ENCODE measurements at regions not wholly inside any gene's neighbourhood (a gene's known extent, or its start where the extent isn't known, plus 50 kb on each side); places are given as distances from the start of the nearest gene placed in this dataset.

- no peaks in the 10 kb centered on the region for H3K9me3 ChIP-seq (ENCODE audit: control insufficient read depth, insufficient read depth, low read depth, low read length)
- no peaks in the 10 kb centered on the region for H3K27me3 ChIP-seq (ENCODE audit: control insufficient read depth, insufficient read depth, low read length)
- H3K4me2 ChIP-seq (ENCODE audit: extremely low read depth, insufficient read depth, low read length), result no peak overlapping the region
- no peak overlapping the region for H3K9ac ChIP-seq (ENCODE audit: insufficient read depth, low read length)
- H3K27ac ChIP-seq (ENCODE audit: insufficient read depth, low read length), result no peak overlapping the region
- TF ChIP-seq EZH2 (IDR thresholded peaks at IDR 0.05; ENCODE audit: low read length, missing control alignments) (no peak), CTCF (conservative IDR thresholded peaks at IDR 0.05 in 1 of 2, IDR thresholded peaks at IDR 0.05 in 1 of 2; ENCODE audit: low read depth in 1 of 2, low read length in 2 of 2) (no peak)
- no peaks in the 10 kb centered on the region for H4K20me1 ChIP-seq (ENCODE audit: control insufficient read depth, extremely low read depth, insufficient read depth, low read length)
- H3K79me2 ChIP-seq (ENCODE audit: control insufficient read depth, insufficient read depth, low read length), result no peaks in the 10 kb centered on the region
- no peak overlapping the region for H2AFZ ChIP-seq (ENCODE audit: low read length)
- no peaks in the 10 kb centered on the region for H3K36me3 ChIP-seq (ENCODE audit: control insufficient read depth, insufficient read depth, low read length)
- no peaks in the 10 kb centered on the region for H3K4me1 ChIP-seq (ENCODE audit: control insufficient read depth, extremely low read depth, insufficient read depth, low read length)
- H3K4me3 ChIP-seq (replicated peaks in 1 of 4; ENCODE audit: control extremely low read depth in 1 of 4, insufficient read depth in 1 of 4, low read depth in 3 of 4, low read length in 4 of 4), result no peak overlapping the region
- no peak for DNase-seq (ENCODE audit: low read depth in 2 of 2)
These were observed 253.3 kb upstream of the RGS18 start for GRCh38 chr1:191904991-191905390.

- H3K9me3 ChIP-seq (ENCODE audit: control insufficient read depth, insufficient read depth, low read depth, low read length), result no peaks in the 10 kb centered on the region
- H3K4me2 ChIP-seq (ENCODE audit: extremely low read depth, insufficient read depth, low read length), result no peak overlapping the region
- no peak overlapping the region for H2AFZ ChIP-seq (ENCODE audit: low read length)
- peak in 1 of 2 donors; percentile 11 for DNase-seq (ENCODE audit: low read depth in 2 of 2)
- no peak overlapping the region for H3K4me3 ChIP-seq (replicated peaks in 1 of 4; ENCODE audit: control extremely low read depth in 1 of 4, insufficient read depth in 1 of 4, low read depth in 3 of 4, low read length in 4 of 4)
- no peaks in the 10 kb centered on the region for H3K4me1 ChIP-seq (ENCODE audit: control insufficient read depth, extremely low read depth, insufficient read depth, low read length)
- no peaks in the 10 kb centered on the region for H3K79me2 ChIP-seq (ENCODE audit: control insufficient read depth, insufficient read depth, low read length)
- TF ChIP-seq EZH2 (IDR thresholded peaks at IDR 0.05; ENCODE audit: low read length, missing control alignments) (no peak), CTCF (conservative IDR thresholded peaks at IDR 0.05 in 1 of 2, IDR thresholded peaks at IDR 0.05 in 1 of 2; ENCODE audit: low read depth in 1 of 2, low read length in 2 of 2) (no peak)
- no peaks in the 10 kb centered on the region for H3K36me3 ChIP-seq (ENCODE audit: control insufficient read depth, insufficient read depth, low read length)
- H3K9ac ChIP-seq (ENCODE audit: insufficient read depth, low read length), result no peak overlapping the region
- H3K27me3 ChIP-seq (ENCODE audit: control insufficient read depth, insufficient read depth, low read length), result no peaks in the 10 kb centered on the region
- H4K20me1 ChIP-seq (ENCODE audit: control insufficient read depth, extremely low read depth, insufficient read depth, low read length), result no peaks in the 10 kb centered on the region
- no peak overlapping the region for H3K27ac ChIP-seq (ENCODE audit: insufficient read depth, low read length)
These were observed 252.5 kb upstream of the RGS18 start for GRCh38 chr1:191905781-191906180.

GRCh38 chr1:191907121-191907520 is 251.1 kb upstream of the RGS18 start:
- H3K9ac ChIP-seq (ENCODE audit: insufficient read depth, low read length), result no peak overlapping the region
- TF ChIP-seq CTCF (conservative IDR thresholded peaks at IDR 0.05 in 1 of 2, IDR thresholded peaks at IDR 0.05 in 1 of 2; ENCODE audit: low read depth in 1 of 2, low read length in 2 of 2) (no peak), EZH2 (IDR thresholded peaks at IDR 0.05; ENCODE audit: low read length, missing control alignments) (no peak)
- no peaks in the 10 kb centered on the region for H3K36me3 ChIP-seq (ENCODE audit: control insufficient read depth, insufficient read depth, low read length)
- H4K20me1 ChIP-seq (ENCODE audit: control insufficient read depth, extremely low read depth, insufficient read depth, low read length), result no peaks in the 10 kb centered on the region
- H3K27me3 ChIP-seq (ENCODE audit: control insufficient read depth, insufficient read depth, low read length), result no peaks in the 10 kb centered on the region
- H3K79me2 ChIP-seq (ENCODE audit: control insufficient read depth, insufficient read depth, low read length), result no peaks in the 10 kb centered on the region
- no peaks in the 10 kb centered on the region for H3K4me1 ChIP-seq (ENCODE audit: control insufficient read depth, extremely low read depth, insufficient read depth, low read length)
- no peak overlapping the region for H3K4me2 ChIP-seq (ENCODE audit: extremely low read depth, insufficient read depth, low read length)
- DNase-seq (ENCODE audit: low read depth in 2 of 2), result no peak
- H2AFZ ChIP-seq (ENCODE audit: low read length), result no peak overlapping the region
- H3K4me3 ChIP-seq (replicated peaks in 1 of 4; ENCODE audit: control extremely low read depth in 1 of 4, insufficient read depth in 1 of 4, low read depth in 3 of 4, low read length in 4 of 4), result no peak overlapping the region
- no peaks in the 10 kb centered on the region for H3K9me3 ChIP-seq (ENCODE audit: control insufficient read depth, insufficient read depth, low read depth, low read length)
- H3K27ac ChIP-seq (ENCODE audit: insufficient read depth, low read length), result no peak overlapping the region

Data from fibroblast of lung (primary cell).